BE2C (cell line): ENCODE measurements at regions not wholly inside any gene's neighbourhood (a gene's known extent, or its start where the extent isn't known, plus 50 kb on each side); places are given as distances from the start of the nearest gene placed in this dataset.

ENCODE experiments used
- DNase-seq: peaks from one replicate; pipeline ENCODE4 v3.0.0-alpha.2; 2020
- H3K27me3 ChIP-seq: fragments of 250-450 bp; sonication (Bioruptor Pico); 2 replicates; pipeline ENCODE4 v1.5.1; 2020; ENCODE audit warnings: mild to moderate bottlenecking
- H3K36me3 ChIP-seq: fragments of 250-450 bp; sonication (Bioruptor Pico); 2 replicates; pipeline ENCODE4 v1.5.1; 2020; ENCODE audit warnings: mild to moderate bottlenecking
- H3K4me1 ChIP-seq: fragments of 250-450 bp; sonication (Bioruptor Pico); 2 replicates; pipeline ENCODE4 v1.5.1; 2020
- H3K4me3 ChIP-seq: 2 replicates; pipeline ENCODE4 v1.5.1; 2011; ENCODE audit warnings: low read depth, low read length
- H3K9me3 ChIP-seq: fragments of 250-450 bp; sonication (Bioruptor Pico); 2 replicates; pipeline ENCODE4 v1.5.1; 2020
- TF ChIP-seq, protein P1 (sequence below): IDR thresholded peaks from 2 replicates; pipeline ENCODE4 v1.5.1; 2012; ENCODE audit warnings: mild to moderate bottlenecking, low read depth, low read length

DNA sequence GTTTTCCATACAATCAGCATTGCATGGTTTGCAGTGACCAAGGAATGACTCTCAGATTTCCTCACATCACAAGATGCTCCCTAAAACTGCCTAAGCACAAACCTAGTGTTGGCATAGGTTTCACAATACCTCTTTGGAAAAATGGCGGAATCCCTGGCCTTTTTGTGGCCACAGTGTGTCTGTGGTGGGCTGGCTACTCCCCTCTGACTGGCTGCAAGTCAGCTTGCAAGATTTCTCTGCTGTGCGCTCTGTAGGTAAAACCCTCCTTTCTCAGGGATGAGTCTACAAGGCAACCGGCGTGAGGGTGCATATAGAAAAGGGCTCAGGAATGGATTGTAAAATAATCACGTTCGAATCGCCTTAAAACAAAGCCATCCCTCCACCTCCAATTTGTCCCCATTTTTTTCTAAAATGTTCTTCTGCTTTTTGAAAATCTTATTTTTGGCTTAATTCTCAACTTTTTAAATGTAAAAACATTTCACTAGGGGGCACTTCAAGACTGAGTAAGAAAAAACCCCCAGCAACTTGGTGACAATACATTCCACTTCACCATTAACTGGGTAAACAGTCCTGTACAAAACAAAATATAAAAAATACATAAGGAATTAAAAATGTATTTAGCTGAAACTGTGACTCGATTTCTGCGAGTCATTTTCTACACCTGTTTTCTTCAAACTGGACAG lies 235.6 kb downstream of the STIM2 start:
- no peaks in the 10 kb centered on the region for H3K36me3 ChIP-seq
- no peaks in the 10 kb centered on the region for H3K4me1 ChIP-seq
- H3K4me3 ChIP-seq = no peak overlapping the region
- no peaks in the 10 kb centered on the region for H3K9me3 ChIP-seq
- DNase-seq = no peak
- H3K27me3 ChIP-seq = 0 out of 2 replicates have a peak, but pooled peaks cover 4% of the 10 kb centered on the region
- TF ChIP-seq, protein P1, sequence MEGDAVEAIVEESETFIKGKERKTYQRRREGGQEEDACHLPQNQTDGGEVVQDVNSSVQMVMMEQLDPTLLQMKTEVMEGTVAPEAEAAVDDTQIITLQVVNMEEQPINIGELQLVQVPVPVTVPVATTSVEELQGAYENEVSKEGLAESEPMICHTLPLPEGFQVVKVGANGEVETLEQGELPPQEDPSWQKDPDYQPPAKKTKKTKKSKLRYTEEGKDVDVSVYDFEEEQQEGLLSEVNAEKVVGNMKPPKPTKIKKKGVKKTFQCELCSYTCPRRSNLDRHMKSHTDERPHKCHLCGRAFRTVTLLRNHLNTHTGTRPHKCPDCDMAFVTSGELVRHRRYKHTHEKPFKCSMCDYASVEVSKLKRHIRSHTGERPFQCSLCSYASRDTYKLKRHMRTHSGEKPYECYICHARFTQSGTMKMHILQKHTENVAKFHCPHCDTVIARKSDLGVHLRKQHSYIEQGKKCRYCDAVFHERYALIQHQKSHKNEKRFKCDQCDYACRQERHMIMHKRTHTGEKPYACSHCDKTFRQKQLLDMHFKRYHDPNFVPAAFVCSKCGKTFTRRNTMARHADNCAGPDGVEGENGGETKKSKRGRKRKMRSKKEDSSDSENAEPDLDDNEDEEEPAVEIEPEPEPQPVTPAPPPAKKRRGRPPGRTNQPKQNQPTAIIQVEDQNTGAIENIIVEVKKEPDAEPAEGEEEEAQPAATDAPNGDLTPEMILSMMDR = no peak

DNA sequence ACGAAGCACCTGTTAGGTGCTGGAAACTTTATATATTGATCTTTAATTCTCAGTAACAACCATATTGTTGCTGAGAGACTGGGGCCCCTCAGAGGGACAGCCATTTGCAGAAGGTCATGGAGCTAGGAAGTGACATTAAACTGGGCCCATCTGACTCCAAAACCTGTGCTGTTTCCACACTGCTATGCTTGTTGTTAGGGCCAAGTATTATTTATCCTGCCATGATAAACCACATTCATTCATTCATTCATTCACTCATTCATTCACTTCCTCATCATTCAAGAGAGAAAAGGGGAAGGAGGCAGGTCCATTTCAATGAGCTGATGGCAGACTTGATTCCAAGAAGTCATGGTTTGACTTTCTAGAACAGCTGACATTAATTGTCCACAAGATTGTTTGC lies 237.4 kb downstream of the STIM2 start:
- no peaks in the 10 kb centered on the region for H3K9me3 ChIP-seq
- H3K36me3 ChIP-seq = no peaks in the 10 kb centered on the region
- no peak overlapping the region for H3K4me3 ChIP-seq
- H3K27me3 ChIP-seq = 0 out of 2 replicates have a peak, but pooled peaks cover 4% of the 10 kb centered on the region
- TF ChIP-seq, protein P1 = no peak
- DNase-seq = no peak
- no peaks in the 10 kb centered on the region for H3K4me1 ChIP-seq

DNA sequence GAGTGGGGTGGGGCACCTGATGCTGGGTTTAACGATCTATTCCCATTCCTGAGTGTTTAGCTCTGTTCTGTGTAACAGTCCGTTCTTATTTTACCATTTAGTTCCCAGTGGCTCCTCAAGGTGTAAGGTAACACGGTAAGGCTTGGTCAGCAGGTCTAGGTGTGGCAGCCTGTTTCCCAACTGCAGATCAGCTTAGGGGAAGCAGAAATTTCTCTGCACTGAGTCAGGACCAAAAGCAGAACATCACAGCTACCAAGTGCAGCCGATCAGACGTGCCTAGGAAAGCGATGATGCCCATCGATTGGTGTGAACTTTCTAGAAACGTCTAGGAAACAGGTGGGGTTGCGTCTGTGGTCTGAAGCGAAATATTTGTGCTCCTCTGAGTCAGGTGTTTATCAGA lies 240.1 kb downstream of the STIM2 start:
- no peak overlapping the region for H3K4me3 ChIP-seq
- TF ChIP-seq, protein P1 = no peak

DNA sequence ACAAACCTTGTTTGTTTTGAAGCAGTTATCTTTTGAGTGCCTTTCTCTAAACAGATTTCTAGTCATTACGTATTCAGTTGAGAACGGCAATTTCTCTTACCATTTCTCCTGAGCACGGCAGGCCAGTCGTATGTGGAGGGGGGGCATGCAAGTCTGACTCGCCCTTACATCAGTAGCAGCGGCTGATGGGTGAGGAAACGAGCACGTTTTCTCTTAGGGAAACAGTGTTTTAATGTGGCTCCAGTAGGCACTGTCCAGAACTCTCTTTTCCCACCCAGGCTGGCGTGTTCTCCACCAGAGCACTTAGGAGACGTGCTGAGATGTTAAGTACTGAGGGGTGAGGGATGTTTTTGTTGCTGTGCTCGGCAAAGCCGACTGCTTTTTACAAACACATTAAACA lies 240.5 kb downstream of the STIM2 start:
- Histone ChIP-seq H3K36me3 (no peaks in the 10 kb centered on the region), H3K9me3 (no peaks in the 10 kb centered on the region), H3K27me3 (0 out of 2 replicates have a peak, but pooled peaks cover 4% of the 10 kb centered on the region), H3K4me3 (no peak overlapping the region), H3K4me1 (no peaks in the 10 kb centered on the region)
- TF ChIP-seq, protein P1 = no peak
- no peak for DNase-seq

More for the DNA sequence above, 240.1 kb downstream of the STIM2 start:
- Histone ChIP-seq H3K9me3 (no peaks in the 10 kb centered on the region), H3K27me3 (0 out of 2 replicates have a peak, but pooled peaks cover 4% of the 10 kb centered on the region), H3K4me1 (no peaks in the 10 kb centered on the region), H3K36me3 (no peaks in the 10 kb centered on the region)
- no peak for DNase-seq

DNA sequence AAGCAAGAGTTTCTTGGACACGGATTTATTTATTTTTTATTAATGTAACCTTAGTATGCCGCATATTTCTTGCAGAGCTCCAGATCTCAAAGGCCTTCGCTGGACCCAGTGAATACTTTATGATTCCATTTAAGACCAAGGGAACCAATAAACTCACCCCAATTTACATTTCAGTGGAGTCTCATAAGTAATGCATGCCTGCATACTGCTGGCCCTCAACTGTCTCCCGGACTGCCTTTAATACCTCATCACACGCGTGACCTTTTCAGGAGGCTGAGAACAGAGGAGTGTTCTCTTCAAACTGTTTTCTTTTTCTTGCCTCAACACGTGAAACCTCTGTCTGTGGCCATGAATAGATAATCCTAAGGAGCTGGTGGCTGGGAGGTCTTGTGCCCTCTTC lies 240.9 kb downstream of the STIM2 start:
- TF ChIP-seq, protein P1 = no peak
- no peaks in the 10 kb centered on the region for H3K4me1 ChIP-seq
- DNase-seq = no peak
- no peaks in the 10 kb centered on the region for H3K9me3 ChIP-seq
- no peak overlapping the region for H3K4me3 ChIP-seq
- H3K36me3 ChIP-seq = no peaks in the 10 kb centered on the region
- 0 out of 2 replicates have a peak, but pooled peaks cover 4% of the 10 kb centered on the region for H3K27me3 ChIP-seq

DNA sequence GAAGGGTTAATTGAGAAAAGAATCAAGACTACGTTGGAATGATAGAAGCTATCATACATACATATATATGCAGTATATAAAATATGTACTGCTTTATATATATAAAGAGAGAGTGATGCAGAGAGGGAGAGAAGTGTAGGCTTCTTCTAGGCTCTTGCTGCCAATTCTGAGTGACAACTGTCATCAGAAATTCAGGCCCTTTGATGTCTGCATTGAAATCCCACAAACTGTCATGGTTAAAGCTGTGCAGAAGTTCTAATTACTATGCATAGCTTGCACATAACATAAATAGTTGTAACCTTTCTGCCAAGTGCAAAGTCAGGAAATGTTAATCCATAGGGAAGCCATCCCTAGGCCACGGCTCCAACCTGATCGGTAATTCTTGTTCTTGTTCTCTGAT lies 251.0 kb downstream of the STIM2 start:
- Histone ChIP-seq H3K4me1 (no peaks in the 10 kb centered on the region), H3K36me3 (no peaks in the 10 kb centered on the region), H3K4me3 (no peak overlapping the region), H3K27me3 (no peaks in the 10 kb centered on the region; the same call in 1 of the 2 replicates), H3K9me3 (no peaks in the 10 kb centered on the region)
- no peak for DNase-seq
- TF ChIP-seq, protein P1 = no peak
